ENCODE measurements at regions not wholly inside any gene's neighbourhood (a gene's known extent, or its start where the extent isn't known, plus 50 kb on each side); places are given as distances from the start of the nearest gene placed in this dataset.

- TF ChIP-seq CTCF (IDR thresholded peaks at IDR 0.05; ENCODE audit: low read length), result no peak
- TF ChIP-seq EZH2phosphoT487 (IDR thresholded peaks at IDR 0.05; ENCODE audit: low read length), result no peak
- TF ChIP-seq EZH2 (optimal IDR thresholded peaks at IDR 0.05; ENCODE audit: low read depth, low read length), result no peak
Measured at GRCh38 chr6:71028877-71029252, 72.0 kb upstream of the B3GAT2 start.

All from MM.1S (cell line).